ENCODE measurements at regions not wholly inside any gene's neighbourhood (a gene's known extent, or its start where the extent isn't known, plus 50 kb on each side); places are given as distances from the start of the nearest gene placed in this dataset.

GRCh38 chr6:37758234-37758633, 60.6 kb upstream of the MDGA1 start:
- no peak overlapping the region for H3K9ac ChIP-seq
- H3K27me3 ChIP-seq (ENCODE audit: insufficient read depth) = no peaks in the 10 kb centered on the region
- ChIA-PET CTCF (interaction anchor here (0.9 kb wide), 1 partner anchor 10 kb away, joined by 4 read pairs; no protein-coding TSS in a partner anchor), POLR2A (no interaction called here)
- no peak overlapping the region for H3K4me3 ChIP-seq (ENCODE audit: low read depth in 2 of 2, low read length in 1 of 2)
- no peaks in the 10 kb centered on the region for H3K36me3 ChIP-seq (replicated peaks in 1 of 2; ENCODE audit: control insufficient read depth in 1 of 2, insufficient read depth in 2 of 2, low read length in 1 of 2)
- TF ChIP-seq TEAD4 (IDR thresholded peaks at IDR 0.05; ENCODE audit: borderline replicate concordance, insufficient read depth) (no peak), YY1 (IDR thresholded peaks at IDR 0.05; ENCODE audit: low read depth) (no peak), EP300 (IDR thresholded peaks at IDR 0.05; ENCODE audit: borderline replicate concordance in 1 of 2, low read depth in 1 of 2, low read length in 1 of 2) (no peak), FOXJ3 (CRISPR knock-in tag; IDR thresholded peaks at IDR 0.05) (no peak), SMC3 (IDR thresholded peaks at IDR 0.05; ENCODE audit: low read depth, low read length) (no peak), NFIC (IDR thresholded peaks at IDR 0.05; ENCODE audit: borderline replicate concordance) (no peak), TCF12 (IDR thresholded peaks at IDR 0.05) (no peak), POLR2AphosphoS5 (IDR thresholded peaks at IDR 0.05; ENCODE audit: low read depth, low read length) (no peak), CHD2 (IDR thresholded peaks at IDR 0.05; ENCODE audit: low read length, partially characterized antibody) (no peak), USF2 (IDR thresholded peaks at IDR 0.05; ENCODE audit: borderline replicate concordance, low read depth, low read length) (no peak), ELF1 (IDR thresholded peaks at IDR 0.05) (no peak), GABPA (IDR thresholded peaks at IDR 0.05; ENCODE audit: low read depth) (no peak), ZBTB33 (IDR thresholded peaks at IDR 0.05; ENCODE audit: borderline replicate concordance, low read depth) (no peak), JUND (IDR thresholded peaks at IDR 0.05) (no peak), CTCF (IDR thresholded peaks at IDR 0.05) (no peak), TAF1 (IDR thresholded peaks at IDR 0.05; ENCODE audit: borderline replicate concordance, low read depth, low read length) (no peak), MEF2A (IDR thresholded peaks at IDR 0.05; ENCODE audit: borderline replicate concordance, low read depth) (no peak), SIN3A (IDR thresholded peaks at IDR 0.05; ENCODE audit: borderline replicate concordance, low read depth, low read length) (no peak), PBX3 (IDR thresholded peaks at IDR 0.05) (no peak), RAD21 (IDR thresholded peaks at IDR 0.05; ENCODE audit: low read length) (no peak)
- no peak overlapping the region for H3K27ac ChIP-seq (ENCODE audit: low read depth in 2 of 2, low read length in 1 of 2)
- no peak overlapping the region for H2AFZ ChIP-seq (ENCODE audit: low read depth)
- DNase-seq = no peak
- no peaks in the 10 kb centered on the region for H3K9me3 ChIP-seq
- H3K4me2 ChIP-seq = no peak overlapping the region
- peaks cover 0 to 7% of the 10 kb centered on the region in 2 experiments; a peak in 1 of 4 replicates for H3K4me1 ChIP-seq (ENCODE audit: control insufficient read depth in 1 of 2, insufficient read depth in 2 of 2, low read depth in 1 of 2, low read length in 1 of 2)
- no peaks in the 10 kb centered on the region for H3F3A ChIP-seq (replicated peaks; ENCODE audit: insufficient read depth)
- no peaks in the 10 kb centered on the region for H3K9me2 ChIP-seq
- H4K20me1 ChIP-seq (ENCODE audit: insufficient read depth) = no peaks in the 10 kb centered on the region
- no peaks in the 10 kb centered on the region for H3K79me2 ChIP-seq (ENCODE audit: insufficient read depth)
